OCI-LY3 (cell line): ENCODE measurements at regions not wholly inside any gene's neighbourhood (a gene's known extent, or its start where the extent isn't known, plus 50 kb on each side); places are given as distances from the start of the nearest gene placed in this dataset.

Experiments used
- EZH2phosphoT487 ChIP-seq: fragments of 200-600 bp; shearing (Covaris generic); IDR thresholded peaks from 2 replicates; pipeline ENCODE4 v1.6.1; 2018; ENCODE audit warnings: antibody characterized with exemption, mixed run types, low read depth
- TF ChIP-seq, protein P1 (sequence below): fragments of 200-600, 300-600 bp; sonication (generic); IDR thresholded peaks from 2 replicates; pipeline ENCODE4 v1.5.1; 2014; ENCODE audit warnings: antibody characterized with exemption, low read length, low read depth

DNA sequence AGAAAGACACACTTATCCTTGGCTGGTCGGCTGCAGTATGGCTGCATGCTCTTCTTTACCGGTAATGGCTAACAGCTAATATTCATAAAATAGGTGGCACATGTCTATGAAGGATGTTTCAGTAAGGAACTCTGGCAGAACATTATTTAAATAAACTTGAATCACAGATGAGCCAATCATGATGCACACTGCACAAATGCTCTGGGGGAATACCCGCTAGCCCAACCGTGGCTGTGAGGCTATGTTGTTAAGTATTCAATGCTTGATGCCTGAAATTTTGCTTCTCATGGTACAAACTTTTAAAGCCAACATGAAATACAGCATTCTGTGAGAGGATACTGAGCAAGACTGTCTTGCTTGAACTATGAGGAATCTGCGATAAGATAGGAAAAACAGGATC lies 505.8 kb downstream of the ZEB2 start:
- TF ChIP-seq, protein P1, sequence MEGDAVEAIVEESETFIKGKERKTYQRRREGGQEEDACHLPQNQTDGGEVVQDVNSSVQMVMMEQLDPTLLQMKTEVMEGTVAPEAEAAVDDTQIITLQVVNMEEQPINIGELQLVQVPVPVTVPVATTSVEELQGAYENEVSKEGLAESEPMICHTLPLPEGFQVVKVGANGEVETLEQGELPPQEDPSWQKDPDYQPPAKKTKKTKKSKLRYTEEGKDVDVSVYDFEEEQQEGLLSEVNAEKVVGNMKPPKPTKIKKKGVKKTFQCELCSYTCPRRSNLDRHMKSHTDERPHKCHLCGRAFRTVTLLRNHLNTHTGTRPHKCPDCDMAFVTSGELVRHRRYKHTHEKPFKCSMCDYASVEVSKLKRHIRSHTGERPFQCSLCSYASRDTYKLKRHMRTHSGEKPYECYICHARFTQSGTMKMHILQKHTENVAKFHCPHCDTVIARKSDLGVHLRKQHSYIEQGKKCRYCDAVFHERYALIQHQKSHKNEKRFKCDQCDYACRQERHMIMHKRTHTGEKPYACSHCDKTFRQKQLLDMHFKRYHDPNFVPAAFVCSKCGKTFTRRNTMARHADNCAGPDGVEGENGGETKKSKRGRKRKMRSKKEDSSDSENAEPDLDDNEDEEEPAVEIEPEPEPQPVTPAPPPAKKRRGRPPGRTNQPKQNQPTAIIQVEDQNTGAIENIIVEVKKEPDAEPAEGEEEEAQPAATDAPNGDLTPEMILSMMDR, result no peak
- TF ChIP-seq EZH2phosphoT487, result no peak
